GM18517 (cell line): ENCODE measurements at regions not wholly inside any gene's neighbourhood (a gene's known extent, or its start where the extent isn't known, plus 50 kb on each side); places are given as distances from the start of the nearest gene placed in this dataset.
"Not testable (repeated sequence)": the region's sequence is repeated elsewhere in the genome, so short reads cannot be mapped to it uniquely, and the experiment has no call there.

ENCODE experiments used
- ATAC-seq: cut with Tn5 transposase; IDR thresholded peaks from one replicate; pipeline ENCODE4 v1.9.1; 2021; ENCODE audit warnings: mild to moderate bottlenecking, moderate library complexity; ENCODE audit not compliant: unreplicated experiment

GRCh38 chrX:42020225-42020624, 96.9 kb upstream of the CASK start:
- ATAC-seq, result no peak

DNA sequence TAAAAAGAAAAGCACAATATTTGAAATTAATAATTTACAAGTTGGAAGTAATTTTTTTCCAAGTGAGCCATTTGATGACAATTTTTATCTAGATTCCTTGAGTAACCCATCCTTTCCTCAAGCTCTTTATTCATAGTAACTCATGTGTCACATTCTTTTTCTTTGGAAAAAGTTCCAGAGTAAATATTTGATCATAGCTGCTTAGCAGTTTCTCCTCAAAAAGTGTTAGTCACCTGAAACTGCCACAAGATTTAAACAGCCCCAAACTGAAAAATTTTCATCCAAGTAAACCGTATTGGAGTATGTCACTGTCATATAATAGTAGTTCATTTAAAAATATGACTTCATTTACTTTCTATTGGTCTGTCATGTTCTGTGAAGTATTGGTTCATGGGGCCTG, 94.6 kb upstream of the CASK start:
- no peak for ATAC-seq

- no peak for ATAC-seq
Measured at GRCh38 chrX:42000836-42001235, 77.5 kb upstream of the CASK start.

GRCh38 chrX:41984628-41985027, 61.3 kb upstream of the CASK start:
- ATAC-seq, result no peak

GRCh38 chrX:41982953-41983352, 59.6 kb upstream of the CASK start:
- no peak for ATAC-seq

GRCh38 chrX:41981481-41982013, 58.2 kb upstream of the CASK start:
- ATAC-seq, result no peak

GRCh38 chrX:41974677-41975076, 51.3 kb upstream of the CASK start:
- ATAC-seq, result not testable (repeated sequence)

DNA sequence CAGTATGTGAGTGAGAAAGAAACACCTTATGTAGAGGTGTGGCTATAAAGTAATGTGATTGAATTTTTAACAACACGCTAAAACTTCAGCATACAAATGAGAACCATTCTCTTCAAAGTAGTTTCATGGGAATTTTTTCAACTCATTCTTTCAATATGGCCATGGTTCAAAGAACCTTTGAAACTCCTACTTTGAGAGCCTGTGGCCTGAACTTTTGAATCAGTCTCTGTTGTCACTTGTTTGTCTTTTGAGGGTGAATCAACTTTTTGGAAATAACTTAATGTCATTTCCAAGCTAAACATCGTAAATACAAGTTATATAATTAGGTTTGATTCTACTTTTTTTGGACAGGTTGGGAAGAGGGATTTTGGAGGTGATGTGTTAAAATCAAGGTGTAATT, 49.9 kb upstream of the CASK start:
- no peak for ATAC-seq
